NCI-H510A treated with DMSO at 0.1 percent for 48 hours (cell line): ENCODE measurements at regions not wholly inside any gene's neighbourhood (a gene's known extent, or its start where the extent isn't known, plus 50 kb on each side); places are given as distances from the start of the nearest gene placed in this dataset.

ENCODE experiments used
- DNase-seq: peaks from one replicate; lab custom pipeline; 2025; lab: John Stamatoyannopoulos, UW

DNA sequence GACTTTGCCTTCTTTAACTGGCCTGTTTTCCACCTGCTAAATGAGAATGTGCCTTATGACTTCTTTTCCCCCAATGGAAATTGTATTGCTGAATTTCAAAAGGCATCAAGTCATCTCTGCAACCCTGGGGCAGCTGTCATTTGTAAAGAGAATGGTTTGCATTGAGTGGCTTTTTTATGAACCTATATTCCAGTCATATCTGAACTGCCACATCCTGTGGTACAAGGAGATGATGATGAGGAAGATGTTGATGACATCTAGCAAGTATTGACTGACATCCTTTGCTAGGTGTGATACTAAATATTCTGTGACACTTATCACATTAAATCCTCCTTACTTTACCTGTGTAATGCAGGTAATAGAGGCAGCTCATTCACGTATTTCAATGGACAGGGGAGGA, 88.3 kb upstream of the KIAA1217 start:
- no peak for DNase-seq

DNA sequence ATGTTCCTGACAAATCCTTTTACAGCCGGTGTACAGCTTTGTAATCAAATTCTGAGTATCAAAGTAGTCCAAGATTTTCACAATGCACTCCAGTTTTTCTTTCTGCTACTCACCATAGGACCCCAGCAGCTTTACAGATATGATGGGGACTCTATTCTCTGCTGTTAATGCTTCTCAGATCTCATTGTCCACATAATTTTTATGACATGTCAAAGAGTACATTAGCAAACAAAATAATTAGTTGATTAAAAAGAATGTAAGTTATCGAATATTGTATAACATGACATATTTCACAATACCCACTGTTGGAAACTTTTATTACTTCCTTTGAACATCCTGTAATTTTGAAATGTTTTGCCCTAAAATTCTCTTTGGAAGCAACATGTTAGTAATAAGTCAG, 81.4 kb upstream of the KIAA1217 start:
- DNase-seq = no peak

DNA sequence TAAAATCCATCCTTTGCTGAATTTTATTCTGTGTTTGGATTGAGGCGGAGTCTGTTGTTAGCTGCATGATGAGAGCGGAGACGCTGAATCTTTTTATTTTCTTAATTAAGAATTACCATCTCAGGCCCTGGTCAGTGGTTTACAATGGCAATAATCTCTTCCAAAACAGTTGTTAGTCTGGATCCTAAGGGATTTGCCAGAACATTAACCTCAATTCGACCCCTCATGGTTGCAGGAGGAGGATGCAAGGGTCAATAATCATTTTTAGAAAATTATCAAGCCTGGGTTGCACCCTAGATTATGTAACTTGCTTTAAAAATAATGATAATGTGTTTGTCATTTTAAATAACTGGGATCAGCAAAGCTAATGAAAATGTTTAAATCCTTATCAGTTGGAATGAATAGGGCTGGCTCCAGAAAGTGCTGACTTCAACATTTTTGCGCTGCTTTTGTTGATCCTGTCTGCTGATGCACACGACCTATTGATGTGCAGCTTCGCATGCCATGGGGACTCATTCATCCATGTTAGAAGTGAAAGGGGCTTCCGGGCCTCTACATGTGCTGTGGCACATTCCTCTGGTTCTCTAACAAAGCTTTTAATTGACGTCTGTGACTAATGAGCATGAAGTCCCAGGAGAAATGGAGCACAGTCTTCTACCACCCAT, 80.7 kb upstream of the KIAA1217 start:
- no peak for DNase-seq

DNA sequence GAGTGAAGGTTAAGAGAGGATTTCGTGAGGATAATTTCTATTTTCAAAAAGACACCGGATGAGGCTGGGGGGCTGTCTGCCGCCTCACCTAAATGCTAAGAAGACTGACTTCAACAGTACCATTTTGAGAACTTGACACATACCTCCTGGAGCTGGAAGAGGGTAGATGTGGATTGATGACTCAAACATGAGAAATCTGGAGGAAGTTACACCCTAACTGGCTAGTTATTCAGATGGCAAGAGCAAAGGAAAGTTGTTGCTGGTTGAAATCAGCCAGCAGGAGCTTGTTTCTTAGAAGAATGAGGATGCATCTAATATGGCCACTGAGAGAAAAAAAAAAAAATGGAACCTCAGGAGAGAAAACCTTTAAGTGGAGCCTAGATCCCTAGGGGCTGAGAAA, 76.2 kb upstream of the KIAA1217 start:
- DNase-seq = no peak

DNA sequence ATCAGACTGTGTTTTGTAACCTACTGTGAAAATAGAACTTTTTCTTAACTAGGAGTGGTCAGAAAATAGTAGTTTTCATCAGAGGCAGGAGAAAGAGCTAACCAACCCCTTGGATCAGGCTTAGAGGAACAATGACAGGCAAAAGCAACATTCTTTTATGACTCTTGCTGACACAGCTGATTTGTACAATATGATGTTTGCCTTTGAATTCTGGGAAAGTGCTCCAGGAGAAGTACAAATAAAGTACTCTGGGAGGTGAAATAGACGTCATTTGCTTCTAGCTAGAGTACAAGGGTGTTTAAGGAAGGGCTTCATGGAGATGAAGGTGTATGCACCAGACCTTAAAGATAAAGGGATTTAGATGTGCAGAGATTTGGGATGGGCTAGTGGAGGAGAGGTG, 75.1 kb upstream of the KIAA1217 start:
- DNase-seq = no peak

DNA sequence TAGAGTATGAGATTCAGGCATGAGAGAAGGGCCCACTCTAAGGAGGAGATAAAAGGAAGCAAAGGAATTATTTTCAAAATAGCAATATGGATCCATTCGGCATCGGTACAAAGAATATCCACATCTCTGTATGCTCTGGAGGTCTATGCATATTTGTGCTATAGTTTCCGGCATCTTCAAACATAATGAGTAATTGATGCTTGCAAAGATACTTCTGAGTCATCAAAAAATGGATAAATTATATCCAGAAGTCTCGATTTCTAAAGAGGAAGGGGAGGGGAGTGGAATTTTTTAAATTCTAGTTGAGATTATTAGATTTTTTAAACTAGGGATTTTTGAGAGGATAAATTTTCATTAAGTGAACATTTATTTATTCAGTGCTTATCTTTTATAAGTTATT, 72.9 kb upstream of the KIAA1217 start:
- no peak for DNase-seq

DNA sequence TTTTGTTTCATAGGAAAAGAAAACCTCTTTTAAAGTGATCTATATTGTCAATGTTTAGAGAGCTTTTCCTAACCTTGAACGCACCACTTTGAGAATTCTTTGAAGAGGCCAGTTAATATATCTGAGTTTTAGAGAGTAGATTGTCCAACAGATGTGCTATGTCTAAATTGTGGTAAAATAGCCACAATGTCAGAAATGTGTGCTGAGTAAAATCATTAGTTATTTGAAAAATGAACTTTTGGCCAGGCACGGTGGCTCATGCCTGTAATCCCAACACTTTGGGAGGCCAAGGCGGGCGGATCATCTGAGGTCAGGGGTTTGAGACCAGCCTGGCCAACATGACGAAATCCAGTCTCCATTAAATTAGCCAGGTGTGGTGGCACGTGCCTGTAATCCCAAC, 61.6 kb upstream of the KIAA1217 start:
- no peak for DNase-seq

DNA sequence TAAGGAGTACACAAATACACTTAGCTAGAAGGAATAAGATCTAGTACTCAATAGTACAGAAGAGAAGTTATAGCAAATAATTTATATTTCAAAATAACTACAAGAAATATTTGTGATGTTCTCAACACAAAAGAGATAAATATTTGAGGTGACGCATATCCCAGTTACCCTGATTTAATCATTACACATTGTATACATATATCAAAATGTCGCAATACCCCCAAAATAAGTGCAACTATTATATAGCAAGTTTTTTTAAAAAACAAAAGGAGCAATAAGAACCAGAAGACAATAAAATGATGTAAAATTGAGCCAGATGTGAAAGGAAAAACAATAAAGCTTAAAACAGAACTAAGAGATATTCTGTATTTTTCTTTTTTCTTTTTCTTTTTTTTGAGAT, 59.3 kb upstream of the KIAA1217 start:
- DNase-seq = no peak

DNA sequence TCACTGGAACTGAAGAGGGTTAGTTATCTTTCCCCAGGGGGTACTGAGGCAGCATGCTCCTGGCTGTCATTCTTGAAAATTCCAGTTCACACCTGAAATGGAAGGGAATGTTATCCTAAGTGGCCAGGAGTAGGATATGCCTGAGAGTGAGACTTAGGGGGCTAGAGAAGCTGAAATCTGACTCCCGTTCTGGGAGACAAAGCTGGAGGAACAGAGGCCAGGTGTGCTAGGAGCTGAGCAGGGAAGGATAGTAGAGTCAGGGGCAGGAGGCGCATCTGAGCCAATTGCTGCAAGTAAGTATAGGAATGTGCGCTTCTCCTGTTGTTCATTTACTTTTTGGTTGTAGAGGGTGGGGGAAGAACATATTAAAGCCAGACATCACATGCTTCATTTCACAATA, 58.1 kb upstream of the KIAA1217 start:
- no peak for DNase-seq

DNA sequence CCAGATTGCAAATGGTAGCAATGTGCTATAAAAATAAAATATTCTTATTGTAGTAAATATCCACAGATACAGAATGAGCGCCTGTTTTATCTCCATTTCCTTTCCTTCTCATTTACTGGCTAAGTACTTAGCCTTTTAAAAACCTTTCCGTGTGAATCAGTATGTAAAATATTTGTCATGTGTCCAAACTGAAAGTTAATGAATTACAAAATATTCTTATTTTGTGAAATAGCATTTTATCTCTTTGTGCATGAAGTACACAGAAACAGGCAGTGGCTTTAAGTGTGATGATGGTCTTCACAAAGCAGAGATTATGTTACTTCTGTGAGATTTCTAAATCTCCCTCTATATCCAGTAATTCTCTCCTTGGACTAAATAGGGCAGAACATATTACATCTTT, 56.7 kb upstream of the KIAA1217 start:
- no peak for DNase-seq

DNA sequence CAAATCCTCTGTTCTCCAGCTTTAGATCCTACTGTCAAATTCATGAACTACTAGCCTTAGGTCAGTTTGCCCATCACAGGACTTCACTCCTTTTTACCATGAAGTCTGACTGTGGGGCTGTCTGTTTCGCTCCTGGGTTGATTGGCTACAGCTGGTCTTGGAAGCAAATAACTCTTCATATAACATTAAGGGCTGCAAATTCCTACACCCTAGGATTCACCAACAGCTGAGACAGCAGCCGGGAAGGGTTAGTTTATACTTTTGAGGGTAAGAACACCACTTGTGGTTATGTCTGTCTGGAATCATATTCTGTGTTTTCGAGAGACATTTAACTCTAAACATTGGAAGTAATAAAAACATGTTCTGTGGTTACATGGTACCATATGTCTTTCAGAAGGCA, 55.9 kb upstream of the KIAA1217 start:
- DNase-seq = no peak

DNA sequence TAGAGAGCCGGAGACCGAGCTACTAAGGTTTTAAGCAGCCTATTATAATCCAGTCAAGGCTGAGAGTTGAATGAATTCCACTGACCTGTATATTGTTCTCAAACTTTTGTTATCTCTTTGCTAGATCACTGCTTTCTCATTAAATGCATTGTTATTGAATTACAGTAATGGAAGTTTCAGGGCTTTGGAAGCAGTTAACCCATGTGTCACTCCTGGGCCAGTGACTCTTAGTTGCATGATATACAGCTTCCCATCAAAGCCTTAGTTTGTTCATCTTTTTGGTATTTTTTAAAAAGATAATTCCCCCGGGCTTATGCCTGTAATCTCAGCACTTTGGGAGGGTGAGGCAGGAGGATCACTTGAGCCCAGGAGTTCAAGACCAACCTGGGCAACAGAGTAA, 55.4 kb upstream of the KIAA1217 start:
- DNase-seq = no peak

DNA sequence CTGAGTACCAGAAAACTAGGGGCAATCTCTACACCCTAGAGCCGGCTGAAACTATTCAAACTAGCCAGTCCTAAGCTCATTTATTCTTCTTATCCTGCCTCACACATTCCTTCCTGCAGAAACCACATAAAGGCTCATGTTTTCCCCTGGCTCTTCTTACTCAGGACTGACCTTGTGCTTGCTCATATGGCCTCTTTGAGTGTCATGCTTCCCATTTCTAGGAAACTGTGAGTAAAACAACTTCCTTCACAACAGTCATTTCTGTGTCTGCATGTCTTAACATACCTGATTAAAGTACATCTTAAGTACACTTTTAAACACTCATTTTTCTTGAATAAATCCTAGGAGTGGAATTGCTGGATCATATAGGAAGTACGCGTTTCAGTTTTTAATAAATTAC, 52.3 kb upstream of the KIAA1217 start:
- DNase-seq = no peak

DNA sequence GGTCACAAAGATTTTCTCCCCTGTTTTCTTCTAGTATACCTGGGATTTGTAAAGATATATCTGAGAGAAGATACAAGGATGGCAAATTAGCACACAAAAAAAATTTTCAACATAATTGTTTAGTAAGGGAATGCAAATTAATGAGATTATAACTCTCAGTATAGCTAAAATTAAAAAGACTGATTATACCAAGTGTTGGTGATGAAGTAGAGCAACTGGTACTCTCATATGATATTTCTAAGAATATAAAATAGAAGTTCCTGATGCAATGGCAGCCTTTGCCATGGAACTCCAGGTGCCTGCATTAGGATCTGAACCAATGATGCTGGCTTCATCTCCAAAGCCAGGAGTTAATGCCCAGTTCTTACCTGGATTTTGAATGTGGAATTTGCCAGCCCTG, 51.4 kb upstream of the KIAA1217 start:
- no peak for DNase-seq
